ENCODE measurements at regions not wholly inside any gene's neighbourhood (a gene's known extent, or its start where the extent isn't known, plus 50 kb on each side); places are given as distances from the start of the nearest gene placed in this dataset.

GRCh38 chr4:11039634-11040131 lies 355.1 kb upstream of the CLNK start:
- DNase-seq, result no peak

DNA sequence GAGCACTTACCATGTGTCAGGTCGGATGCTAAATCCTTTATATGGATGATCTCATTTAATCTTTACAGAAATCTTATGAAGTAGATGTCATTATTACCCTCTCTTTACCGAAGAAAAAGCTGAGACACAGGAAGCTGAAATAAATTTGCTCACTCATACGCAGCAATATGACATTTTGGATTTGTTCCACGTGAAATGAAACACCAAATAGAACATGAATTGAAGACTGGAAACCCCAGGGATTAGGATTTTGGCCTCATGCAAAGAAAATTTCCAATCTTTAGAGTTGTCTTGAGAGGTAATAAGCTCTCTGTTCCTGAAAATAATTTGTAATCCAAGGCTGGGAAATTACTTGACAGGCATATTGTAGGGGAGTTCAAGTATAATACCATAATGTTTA lies 354.4 kb upstream of the CLNK start:
- DNase-seq, result no peak

DNA sequence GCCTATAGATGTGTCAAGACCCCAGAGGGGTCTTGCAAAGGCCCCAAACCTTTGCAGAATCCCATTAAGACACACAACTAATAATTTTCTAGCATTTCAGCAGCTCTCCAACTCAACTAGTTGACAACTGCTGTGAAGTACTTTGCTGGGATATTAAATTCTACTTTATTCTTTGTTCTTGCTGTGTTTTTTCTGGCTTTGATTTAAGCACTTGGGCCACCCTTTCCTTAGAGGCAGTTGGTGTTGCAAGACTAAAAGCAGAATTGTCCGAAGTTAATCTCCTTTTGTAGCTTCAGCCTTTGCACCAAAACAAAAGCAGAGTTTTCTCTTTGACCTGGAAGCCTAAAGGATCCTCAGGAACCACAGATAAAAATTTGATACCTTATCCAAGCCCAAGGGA lies 353.1 kb upstream of the CLNK start:
- DNase-seq, result no peak

DNA sequence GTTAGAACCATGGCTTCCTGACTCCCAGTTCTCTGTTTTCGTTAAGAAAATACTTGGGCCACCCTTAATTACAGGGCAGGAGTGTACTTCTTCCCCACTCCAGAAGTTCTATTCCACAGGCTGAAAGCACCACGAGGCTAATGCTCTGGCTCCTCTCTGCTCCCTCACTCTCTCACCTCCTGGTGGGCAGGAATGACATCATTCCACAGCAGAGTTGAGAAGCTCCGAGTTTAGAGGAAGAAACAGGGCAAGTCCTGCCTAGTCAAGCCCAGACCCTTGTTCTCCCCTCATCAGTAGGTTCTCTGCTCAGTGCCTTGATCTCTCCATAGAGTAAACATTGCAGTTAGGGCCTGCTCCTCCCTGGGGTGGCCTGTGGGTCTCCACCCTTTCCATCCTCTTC lies 343.8 kb upstream of the CLNK start:
- DNase-seq, result no peak

- DNase-seq, result no peak
These were observed 336.8 kb upstream of the CLNK start for GRCh38 chr4:11021333-11021732.

DNA sequence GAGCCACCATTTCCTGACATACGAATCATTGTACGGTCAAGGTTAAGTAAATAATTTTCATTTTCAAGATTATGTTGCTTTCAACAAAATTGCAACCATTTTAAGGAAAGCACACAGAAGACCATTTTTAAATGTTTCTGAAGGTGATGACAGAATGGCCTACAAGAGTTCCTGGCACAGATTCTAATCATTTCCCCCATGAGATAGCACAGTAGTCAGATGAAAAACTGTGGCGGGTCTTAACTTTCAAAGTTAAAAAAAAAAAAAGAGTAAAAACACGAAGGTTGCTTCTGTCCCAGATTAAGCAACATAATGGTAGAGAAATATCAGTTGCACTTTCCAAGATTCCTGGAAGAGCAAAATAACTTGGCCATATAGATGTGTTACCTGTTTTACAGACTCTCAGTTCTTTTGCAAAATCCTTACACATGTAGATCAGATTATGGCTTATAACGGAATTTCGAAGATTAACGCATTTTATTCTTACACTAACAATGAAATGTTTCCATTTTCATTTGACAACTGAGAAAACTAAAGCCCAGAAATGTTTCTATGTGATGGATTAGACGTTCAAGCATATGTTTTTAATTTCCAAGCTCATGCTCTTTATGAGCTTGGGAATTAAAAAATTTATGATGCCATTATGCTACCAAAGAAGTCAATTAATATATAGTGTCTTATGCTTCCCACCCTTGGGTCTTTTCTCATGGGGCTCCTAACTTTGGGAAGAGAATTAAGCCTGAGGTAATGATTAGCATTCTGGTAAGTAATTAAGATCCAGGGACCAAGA lies 335.1 kb upstream of the CLNK start:
- DNase-seq, result no peak

- no peak for DNase-seq
These were observed 329.6 kb upstream of the CLNK start for GRCh38 chr4:11014199-11014598.

DNA sequence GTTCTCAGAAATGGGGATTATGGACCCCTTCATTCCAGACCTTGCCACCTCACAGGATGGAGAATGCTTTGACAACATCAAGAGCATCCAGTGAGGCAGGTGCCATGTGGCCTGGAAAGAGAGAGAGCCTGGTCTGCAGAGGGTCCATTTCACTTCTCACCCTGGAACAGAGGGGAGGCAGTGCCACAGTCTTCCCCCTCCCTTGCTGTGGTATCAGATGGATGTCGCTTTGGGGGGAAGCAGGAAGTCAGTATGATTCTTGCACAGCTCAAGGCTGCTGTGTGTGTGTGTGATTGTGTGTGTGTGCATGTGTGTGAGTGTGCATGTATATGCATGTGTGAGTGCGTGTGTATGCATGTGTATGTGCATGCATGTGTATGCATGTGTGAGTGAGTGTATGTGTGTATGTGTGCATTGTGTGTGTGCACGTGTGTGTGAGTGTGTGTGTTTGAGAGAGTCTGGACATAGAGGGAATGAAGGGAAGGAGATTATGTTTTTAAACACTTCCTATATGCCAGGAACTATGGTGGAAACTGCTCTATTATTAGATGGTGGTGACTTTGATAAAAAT lies 328.6 kb upstream of the CLNK start:
- no peak for DNase-seq

GRCh38 chr4:11011249-11011648 lies 326.7 kb upstream of the CLNK start:
- DNase-seq, result no peak

DNA sequence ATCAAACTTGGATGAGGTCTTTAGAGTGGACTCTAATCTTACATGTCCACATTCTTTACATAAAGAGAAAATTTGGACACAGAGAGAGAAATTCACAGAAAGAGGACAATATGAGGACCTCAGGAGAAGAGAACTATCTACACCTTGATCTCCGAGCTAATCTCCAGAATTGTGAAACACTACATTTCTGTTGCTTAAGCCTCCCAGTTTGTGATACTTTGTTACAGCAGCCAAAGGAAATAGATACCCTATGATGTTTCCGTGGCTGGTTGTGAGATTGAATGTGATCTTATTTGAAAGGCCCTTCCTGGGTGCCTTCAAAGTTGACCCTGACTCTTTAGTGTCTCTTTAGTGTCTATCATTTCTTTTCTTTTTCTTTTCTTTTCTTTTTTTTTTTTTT lies 326.1 kb upstream of the CLNK start:
- no peak for DNase-seq

DNA sequence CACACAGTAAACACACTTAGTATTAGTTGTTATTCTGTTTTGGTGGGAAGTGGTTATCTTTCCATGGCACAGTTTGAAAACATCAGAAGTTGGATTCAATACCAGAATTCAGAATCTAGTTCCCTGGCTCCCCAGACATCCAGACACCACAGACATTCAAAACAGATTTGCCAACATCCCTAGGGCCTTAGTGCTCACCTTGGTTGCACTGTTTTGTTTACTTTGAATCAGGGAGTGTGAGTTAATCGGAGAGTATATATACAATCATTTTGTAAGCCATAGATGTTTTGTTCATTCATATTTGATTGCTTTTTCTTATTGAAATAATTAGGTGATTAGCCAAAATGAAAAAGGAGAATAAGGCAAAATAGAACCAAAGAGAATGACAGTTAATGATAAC lies 324.7 kb upstream of the CLNK start:
- DNase-seq, result no peak

GRCh38 chr4:11005300-11005699 lies 320.7 kb upstream of the CLNK start:
- no peak for DNase-seq

DNA sequence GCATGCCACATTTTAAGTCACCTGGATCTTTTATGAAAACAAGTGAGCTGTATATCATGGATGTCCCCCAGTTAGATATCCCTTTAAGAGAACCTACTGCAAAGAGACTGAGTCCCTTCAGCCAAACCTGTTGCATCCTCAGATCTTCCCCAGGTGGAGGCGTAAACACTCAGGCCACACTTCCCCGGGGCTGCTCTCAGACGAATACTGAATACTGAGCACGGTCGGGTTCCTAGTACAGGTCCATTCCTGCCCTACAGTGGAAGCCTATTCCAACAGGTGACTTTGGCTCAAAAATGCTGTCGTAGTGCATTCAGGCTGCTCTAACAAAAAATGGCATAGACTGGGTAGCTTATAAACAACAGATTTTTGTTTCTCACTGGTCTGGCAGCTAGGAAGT lies 320.2 kb upstream of the CLNK start:
- no peak for DNase-seq

DNA sequence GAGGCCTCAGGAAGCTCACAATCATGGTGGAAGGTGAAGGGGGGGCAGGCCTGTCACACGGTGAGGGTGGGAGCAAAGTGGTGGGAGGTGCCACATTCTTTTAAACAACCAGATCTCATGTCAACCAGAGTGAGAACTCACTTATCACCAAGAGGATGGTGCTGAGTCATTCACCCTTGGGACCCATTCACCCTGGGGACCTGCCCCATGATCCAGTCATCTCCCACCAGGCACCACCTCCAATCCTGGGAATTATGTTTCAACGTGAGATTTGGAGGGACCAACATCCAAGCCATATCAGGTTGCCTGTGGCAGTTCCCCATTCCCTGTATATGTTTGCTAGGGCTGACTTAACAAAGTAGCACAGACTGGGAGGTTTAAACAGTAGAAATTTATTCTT lies 318.4 kb upstream of the CLNK start:
- no peak for DNase-seq

DNA sequence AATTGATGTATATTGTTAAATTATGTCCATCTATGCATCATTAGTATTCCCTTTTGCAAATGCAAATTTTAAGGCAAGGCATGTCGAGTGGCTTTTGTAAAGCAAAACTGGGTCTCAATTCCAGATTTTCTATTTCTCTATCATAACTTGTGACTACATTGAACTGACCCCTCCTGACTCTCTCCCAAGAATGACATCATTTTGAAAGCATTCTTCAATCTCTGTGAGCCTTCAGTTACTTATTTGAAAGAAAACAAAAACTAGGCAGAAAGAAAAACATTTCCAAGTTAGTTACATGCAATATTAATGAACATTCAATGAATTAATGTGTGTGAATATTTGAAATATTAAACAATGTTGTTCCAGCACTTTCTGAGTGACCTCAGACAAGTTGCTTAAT lies 314.3 kb upstream of the CLNK start:
- DNase-seq, result no peak

DNA sequence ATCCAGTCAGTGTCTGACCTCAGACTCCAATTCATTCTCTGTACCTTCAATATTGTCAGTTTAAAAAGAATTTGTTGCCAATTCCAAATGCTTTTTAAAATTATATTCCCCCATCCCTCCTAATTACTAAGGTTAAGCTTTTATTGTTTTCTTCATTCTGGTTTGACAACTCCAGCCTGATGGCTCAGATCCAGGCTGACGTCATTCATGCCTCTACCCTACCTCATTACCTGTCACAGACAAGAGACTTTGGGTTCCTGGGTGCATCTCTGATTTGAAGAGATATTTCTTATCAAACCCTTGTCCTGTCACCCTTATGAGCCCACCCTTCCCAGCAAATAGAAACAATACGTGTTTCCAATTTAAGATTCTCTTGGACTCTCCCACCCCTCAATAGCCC lies 300.2 kb upstream of the CLNK start:
- no peak for DNase-seq

GRCh38 chr4:10983885-10984640 lies 299.5 kb upstream of the CLNK start:
- no peak for DNase-seq

- DNase-seq, result peak; percentile 2
These were observed 298.7 kb upstream of the CLNK start for GRCh38 chr4:10983268-10983667.

- DNase-seq, result no peak
These were observed 297.7 kb upstream of the CLNK start for GRCh38 chr4:10982305-10982704.

- no peak for DNase-seq
These were observed 297.0 kb upstream of the CLNK start for GRCh38 chr4:10981576-10981975.

GRCh38 chr4:10981096-10981495 lies 296.5 kb upstream of the CLNK start:
- DNase-seq, result no peak

DNA sequence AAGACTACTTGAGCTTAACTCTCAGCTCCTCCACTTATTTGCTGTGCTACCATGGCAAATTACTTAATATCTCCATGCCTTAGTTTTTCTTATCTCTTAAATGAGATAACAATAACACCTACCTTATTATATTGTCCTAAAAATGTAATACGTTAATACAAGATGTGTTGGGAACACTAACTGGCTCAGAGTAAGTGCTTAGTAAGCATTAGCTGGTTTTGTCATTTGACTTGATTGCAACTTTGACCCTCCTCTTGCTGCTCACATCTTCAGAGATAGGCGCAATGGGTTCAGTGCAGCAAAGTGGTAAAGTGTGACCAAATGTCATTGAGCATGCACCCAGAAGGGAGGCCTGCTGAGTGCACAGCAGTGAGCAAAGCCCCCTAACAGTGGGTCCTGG lies 294.5 kb upstream of the CLNK start:
- no peak for DNase-seq

GRCh38 chr4:10977534-10977933 lies 293.0 kb upstream of the CLNK start:
- no peak for DNase-seq

GRCh38 chr4:10974371-10974770 lies 289.8 kb upstream of the CLNK start:
- no peak for DNase-seq

All from stimulated activated CD4-positive, alpha-beta T cell treated with anti-CD3 and anti-CD28 coated beads, Interleukin-15, amount 100 ng/mL, for 24 hours (primary cell).